ENCODE measurements at regions not wholly inside any gene's neighbourhood (a gene's known extent, or its start where the extent isn't known, plus 50 kb on each side); places are given as distances from the start of the nearest gene placed in this dataset.

DNA sequence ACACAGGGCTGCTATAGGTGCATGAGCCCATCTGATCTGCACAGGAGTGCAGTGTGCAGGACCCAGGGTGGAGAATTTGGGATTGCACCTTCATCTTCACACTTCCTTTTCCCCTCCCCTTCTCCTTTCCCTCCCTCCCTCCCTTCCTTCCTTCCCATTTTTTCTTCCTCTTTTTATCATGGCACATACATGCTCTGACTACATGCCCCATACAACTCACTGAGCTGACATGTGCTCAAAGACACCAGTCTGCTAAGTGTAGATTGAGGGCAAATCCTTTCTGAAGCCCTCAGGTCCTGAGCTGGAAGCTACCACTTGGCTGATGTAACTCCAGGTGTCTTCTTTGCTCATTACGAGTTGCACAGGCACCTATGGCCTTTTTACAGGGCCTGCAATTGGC is 365.3 kb upstream of the ZNF32 start:
- TF ChIP-seq, protein P1, sequence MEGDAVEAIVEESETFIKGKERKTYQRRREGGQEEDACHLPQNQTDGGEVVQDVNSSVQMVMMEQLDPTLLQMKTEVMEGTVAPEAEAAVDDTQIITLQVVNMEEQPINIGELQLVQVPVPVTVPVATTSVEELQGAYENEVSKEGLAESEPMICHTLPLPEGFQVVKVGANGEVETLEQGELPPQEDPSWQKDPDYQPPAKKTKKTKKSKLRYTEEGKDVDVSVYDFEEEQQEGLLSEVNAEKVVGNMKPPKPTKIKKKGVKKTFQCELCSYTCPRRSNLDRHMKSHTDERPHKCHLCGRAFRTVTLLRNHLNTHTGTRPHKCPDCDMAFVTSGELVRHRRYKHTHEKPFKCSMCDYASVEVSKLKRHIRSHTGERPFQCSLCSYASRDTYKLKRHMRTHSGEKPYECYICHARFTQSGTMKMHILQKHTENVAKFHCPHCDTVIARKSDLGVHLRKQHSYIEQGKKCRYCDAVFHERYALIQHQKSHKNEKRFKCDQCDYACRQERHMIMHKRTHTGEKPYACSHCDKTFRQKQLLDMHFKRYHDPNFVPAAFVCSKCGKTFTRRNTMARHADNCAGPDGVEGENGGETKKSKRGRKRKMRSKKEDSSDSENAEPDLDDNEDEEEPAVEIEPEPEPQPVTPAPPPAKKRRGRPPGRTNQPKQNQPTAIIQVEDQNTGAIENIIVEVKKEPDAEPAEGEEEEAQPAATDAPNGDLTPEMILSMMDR (IDR thresholded peaks at IDR 0.05 in 8 of 11, conservative IDR thresholded peaks at IDR 0.05 in 3 of 11) = no peak
- TF ChIP-seq POLR2A (IDR thresholded peaks at IDR 0.05) = no peak
